ENCODE measurements at regions not wholly inside any gene's neighbourhood (a gene's known extent, or its start where the extent isn't known, plus 50 kb on each side); places are given as distances from the start of the nearest gene placed in this dataset.

- TF ChIP-seq, protein P1, sequence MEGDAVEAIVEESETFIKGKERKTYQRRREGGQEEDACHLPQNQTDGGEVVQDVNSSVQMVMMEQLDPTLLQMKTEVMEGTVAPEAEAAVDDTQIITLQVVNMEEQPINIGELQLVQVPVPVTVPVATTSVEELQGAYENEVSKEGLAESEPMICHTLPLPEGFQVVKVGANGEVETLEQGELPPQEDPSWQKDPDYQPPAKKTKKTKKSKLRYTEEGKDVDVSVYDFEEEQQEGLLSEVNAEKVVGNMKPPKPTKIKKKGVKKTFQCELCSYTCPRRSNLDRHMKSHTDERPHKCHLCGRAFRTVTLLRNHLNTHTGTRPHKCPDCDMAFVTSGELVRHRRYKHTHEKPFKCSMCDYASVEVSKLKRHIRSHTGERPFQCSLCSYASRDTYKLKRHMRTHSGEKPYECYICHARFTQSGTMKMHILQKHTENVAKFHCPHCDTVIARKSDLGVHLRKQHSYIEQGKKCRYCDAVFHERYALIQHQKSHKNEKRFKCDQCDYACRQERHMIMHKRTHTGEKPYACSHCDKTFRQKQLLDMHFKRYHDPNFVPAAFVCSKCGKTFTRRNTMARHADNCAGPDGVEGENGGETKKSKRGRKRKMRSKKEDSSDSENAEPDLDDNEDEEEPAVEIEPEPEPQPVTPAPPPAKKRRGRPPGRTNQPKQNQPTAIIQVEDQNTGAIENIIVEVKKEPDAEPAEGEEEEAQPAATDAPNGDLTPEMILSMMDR (IDR thresholded peaks at IDR 0.05), result no peak
- no peak for TF ChIP-seq POLR2A (IDR thresholded peaks at IDR 0.05)
Measured at GRCh38 chr2:425243-425642, 137.4 kb upstream of the ALKAL2 start.
